Stimulated activated CD4-positive, alpha-beta T cell treated with anti-CD3 and anti-CD28 coated beads, Interleukin-2, amount 100 ng/mL, for 4 hours (primary cell): ENCODE measurements at regions not wholly inside any gene's neighbourhood (a gene's known extent, or its start where the extent isn't known, plus 50 kb on each side); places are given as distances from the start of the nearest gene placed in this dataset.

Source experiments
- DNase-seq: peaks from one replicate; pipeline ENCODE4 v3.0.0-alpha.2; 2020; ENCODE audit warnings: low read depth

DNA sequence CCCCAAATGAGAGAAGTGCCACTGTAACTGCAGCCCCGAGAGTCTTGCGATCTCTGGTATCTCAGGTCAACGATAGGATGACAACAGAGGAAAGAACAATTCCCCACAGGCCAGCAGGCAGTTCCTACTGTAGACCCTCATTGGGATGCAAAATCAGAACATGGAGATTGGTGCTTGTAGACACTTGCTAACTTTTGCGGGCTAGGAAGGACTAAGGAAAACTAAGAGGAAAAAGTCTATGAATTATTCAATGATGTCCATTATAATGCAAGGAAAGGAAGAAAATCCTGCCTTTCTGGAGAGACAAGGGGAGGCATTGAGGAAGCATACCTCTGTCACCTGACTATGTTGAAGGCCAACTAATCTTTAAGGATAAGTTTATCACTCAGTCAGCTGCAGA lies 51.9 kb upstream of the CWC22 start:
- DNase-seq: no peak

DNA sequence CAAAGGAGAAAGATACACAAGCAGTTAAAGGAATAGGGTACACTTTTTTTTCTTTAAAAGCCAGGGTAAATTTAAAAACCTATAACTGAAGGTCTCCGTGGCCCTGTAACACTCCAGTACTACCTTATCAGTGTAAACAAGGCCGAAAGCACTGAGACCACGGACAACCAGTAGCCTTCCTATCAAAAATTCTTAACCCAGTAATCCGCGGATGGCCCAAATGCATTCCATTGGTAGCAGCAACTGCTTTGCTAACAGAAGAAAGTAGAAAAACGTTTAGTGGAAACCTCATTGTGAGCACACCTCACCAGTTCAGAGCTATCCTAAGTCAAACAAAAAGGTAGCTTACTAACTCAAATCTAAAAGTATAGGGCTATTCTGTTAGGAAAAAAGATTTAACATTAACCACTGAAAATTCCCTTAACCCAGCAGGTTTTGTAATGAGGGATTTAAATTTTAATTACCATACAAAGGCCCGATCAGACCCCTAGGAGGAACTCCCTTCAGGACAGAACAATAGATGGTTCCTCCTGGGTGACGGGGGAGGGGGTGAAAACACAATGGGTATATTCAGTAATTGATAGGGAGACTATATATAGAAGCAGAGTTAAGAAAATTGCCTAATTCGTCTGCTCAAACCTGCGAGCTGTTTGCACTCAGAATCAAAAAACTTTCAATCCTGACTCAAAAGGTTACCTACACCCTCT lies 50.8 kb upstream of the CWC22 start:
- DNase-seq: no peak
